OCI-LY1 (cell line): ENCODE measurements at regions not wholly inside any gene's neighbourhood (a gene's known extent, or its start where the extent isn't known, plus 50 kb on each side); places are given as distances from the start of the nearest gene placed in this dataset.

Experiments used
- EZH2 ChIP-seq: fragments of 200-600 bp; sonication (generic), shearing (Covaris generic); IDR thresholded peaks from 2 replicates; pipeline ENCODE4 v1.8.0; 2017; ENCODE audit warnings: borderline replicate concordance, mixed run types, mild to moderate bottlenecking, antibody characterized with exemption, low read length, moderate library complexity, mixed read lengths
- TF ChIP-seq, protein P1 (sequence below): fragments of 200-600 bp; sonication (generic), shearing (Covaris generic); IDR thresholded peaks from 2 replicates; pipeline ENCODE4 v1.5.1; 2017; ENCODE audit warnings: mild to moderate bottlenecking, antibody characterized with exemption, low read length, moderate library complexity, mixed read lengths

DNA sequence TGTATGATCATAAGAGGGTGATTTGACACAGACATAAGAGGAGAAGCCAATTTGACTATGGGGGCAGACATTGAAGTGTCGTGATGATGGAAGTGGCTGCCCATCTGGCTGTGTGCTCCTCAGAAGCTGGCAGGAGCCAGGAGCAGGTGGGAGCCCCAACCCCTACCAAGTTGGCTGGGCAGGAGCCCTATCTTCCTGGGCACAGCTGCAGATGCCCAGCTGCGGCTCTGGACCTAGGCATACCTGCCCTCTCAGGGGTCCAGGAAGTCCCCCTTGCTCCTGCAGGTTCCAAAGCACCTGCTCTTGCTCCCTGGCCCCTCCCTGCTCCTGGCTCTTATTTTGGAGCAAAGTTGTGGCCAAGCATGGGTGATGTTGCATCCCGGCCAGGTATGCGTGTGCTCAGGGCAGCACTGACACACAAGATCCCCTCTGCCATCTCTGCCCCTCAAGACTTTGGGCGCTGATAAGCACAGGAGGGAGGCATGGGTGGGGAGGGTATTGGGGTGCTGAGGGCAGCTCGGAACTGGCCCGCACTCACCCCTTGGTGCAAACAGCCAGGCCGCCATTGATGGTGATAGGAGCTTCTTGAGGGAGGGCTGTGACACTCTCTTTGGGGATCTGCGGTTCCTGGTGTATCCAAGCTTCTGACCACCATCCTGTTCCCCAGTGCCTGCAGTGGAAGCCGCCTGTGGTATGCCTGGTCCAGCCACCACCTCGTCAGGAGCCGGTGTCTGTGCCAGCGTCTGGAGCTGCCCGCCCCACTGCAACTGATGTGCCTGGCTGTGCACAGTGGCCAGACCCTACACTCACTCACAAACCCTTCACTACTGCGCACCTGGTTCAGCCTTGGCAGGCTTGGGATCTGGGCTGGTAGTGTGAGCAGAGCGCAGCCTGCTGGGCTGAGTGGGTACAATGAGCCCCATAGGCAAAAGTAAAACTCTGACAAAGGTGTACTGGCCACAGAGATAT is 230.9 kb downstream of the CDH9 start:
- TF ChIP-seq, protein P1, sequence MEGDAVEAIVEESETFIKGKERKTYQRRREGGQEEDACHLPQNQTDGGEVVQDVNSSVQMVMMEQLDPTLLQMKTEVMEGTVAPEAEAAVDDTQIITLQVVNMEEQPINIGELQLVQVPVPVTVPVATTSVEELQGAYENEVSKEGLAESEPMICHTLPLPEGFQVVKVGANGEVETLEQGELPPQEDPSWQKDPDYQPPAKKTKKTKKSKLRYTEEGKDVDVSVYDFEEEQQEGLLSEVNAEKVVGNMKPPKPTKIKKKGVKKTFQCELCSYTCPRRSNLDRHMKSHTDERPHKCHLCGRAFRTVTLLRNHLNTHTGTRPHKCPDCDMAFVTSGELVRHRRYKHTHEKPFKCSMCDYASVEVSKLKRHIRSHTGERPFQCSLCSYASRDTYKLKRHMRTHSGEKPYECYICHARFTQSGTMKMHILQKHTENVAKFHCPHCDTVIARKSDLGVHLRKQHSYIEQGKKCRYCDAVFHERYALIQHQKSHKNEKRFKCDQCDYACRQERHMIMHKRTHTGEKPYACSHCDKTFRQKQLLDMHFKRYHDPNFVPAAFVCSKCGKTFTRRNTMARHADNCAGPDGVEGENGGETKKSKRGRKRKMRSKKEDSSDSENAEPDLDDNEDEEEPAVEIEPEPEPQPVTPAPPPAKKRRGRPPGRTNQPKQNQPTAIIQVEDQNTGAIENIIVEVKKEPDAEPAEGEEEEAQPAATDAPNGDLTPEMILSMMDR = no peak
- TF ChIP-seq EZH2 = no peak
